ENCODE measurements at regions not wholly inside any gene's neighbourhood (a gene's known extent, or its start where the extent isn't known, plus 50 kb on each side); places are given as distances from the start of the nearest gene placed in this dataset.

DNA sequence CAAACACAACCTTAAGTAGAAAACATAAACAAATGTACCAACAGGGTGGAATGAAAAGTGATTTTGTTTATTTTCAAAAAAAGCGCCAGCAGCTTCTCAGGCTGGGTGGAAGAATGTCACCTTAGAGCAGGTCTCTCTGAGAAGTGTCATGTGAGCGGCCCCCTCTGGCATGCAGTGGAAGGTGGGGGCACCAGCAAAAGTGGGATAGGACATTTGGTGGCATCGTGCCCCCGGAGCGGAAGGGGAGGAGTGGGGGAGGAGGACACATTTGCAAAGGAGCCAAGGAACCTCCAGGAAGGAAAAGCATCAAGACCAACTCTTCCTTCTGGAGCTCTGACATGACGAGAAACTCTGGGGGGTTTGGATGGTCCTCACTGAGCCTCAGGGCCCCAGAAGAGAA is 635.3 kb downstream of the UQCRFS1 start:
- Histone ChIP-seq H2BK120ac (ENCODE audit: low read depth, low read length, poor library complexity, severe bottlenecking) (no peak overlapping the region), H3K9ac (ENCODE audit: extremely low read depth, insufficient read length, low read length) (no peak overlapping the region), H4K8ac (replicated peaks; ENCODE audit: insufficient read length, low read depth, low read length) (no peak overlapping the region), H2BK12ac (ENCODE audit: insufficient read length, low read depth, low read length) (no peak overlapping the region), H3T11ph (ENCODE audit: low read length) (no peak overlapping the region), H2AFZ (ENCODE audit: low read length) (no peak overlapping the region), H3K9me3 (ENCODE audit: control insufficient read depth, low read depth, low read length) (no peaks in the 10 kb centered on the region), H3K23me2 (ENCODE audit: insufficient read length, low read depth, low read length, poor library complexity, severe bottlenecking) (no peaks in the 10 kb centered on the region), H4K20me1 (ENCODE audit: control insufficient read depth, insufficient read depth, insufficient read length) (no peaks in the 10 kb centered on the region), H2BK15ac (ENCODE audit: low read depth, low read length) (no peak overlapping the region), H3K4ac (ENCODE audit: low read depth, low read length) (no peak overlapping the region), H3K4me2 (ENCODE audit: insufficient read depth, insufficient read length, low read length) (no peak overlapping the region), H2BK20ac (ENCODE audit: low read depth, low read length, poor library complexity, severe bottlenecking) (no peak overlapping the region), H3K27me3 (ENCODE audit: insufficient read depth, low read length) (no peaks in the 10 kb centered on the region), H3K27ac (ENCODE audit: insufficient read length, low read depth, low read length) (no peak overlapping the region), H3K23ac (ENCODE audit: insufficient read length, low read depth, low read length) (no peak overlapping the region), H3K79me2 (ENCODE audit: insufficient read depth, low read length) (no peaks in the 10 kb centered on the region), H2BK5ac (ENCODE audit: insufficient read length, low read length) (no peak overlapping the region), H3K56ac (ENCODE audit: insufficient read length, low read depth, low read length) (no peak overlapping the region), H3K14ac (ENCODE audit: insufficient read depth, low read length) (no peak overlapping the region), H3K4me1 (ENCODE audit: insufficient read depth, low read length) (peaks cover 11% of the 10 kb centered on the region; the same call in 1 of the 2 replicates), H3K79me1 (ENCODE audit: insufficient read depth, low read depth, low read length, poor library complexity, severe bottlenecking) (no peaks in the 10 kb centered on the region), H4K5ac (ENCODE audit: insufficient read length, low read depth, low read length) (no peak overlapping the region), H3K18ac (ENCODE audit: insufficient read length, low read depth, low read length) (no peak overlapping the region), H2AK5ac (ENCODE audit: insufficient read length, low read length) (no peak overlapping the region), H4K91ac (ENCODE audit: insufficient read length, low read depth, low read length) (no peak overlapping the region)
- TF ChIP-seq, protein P1, sequence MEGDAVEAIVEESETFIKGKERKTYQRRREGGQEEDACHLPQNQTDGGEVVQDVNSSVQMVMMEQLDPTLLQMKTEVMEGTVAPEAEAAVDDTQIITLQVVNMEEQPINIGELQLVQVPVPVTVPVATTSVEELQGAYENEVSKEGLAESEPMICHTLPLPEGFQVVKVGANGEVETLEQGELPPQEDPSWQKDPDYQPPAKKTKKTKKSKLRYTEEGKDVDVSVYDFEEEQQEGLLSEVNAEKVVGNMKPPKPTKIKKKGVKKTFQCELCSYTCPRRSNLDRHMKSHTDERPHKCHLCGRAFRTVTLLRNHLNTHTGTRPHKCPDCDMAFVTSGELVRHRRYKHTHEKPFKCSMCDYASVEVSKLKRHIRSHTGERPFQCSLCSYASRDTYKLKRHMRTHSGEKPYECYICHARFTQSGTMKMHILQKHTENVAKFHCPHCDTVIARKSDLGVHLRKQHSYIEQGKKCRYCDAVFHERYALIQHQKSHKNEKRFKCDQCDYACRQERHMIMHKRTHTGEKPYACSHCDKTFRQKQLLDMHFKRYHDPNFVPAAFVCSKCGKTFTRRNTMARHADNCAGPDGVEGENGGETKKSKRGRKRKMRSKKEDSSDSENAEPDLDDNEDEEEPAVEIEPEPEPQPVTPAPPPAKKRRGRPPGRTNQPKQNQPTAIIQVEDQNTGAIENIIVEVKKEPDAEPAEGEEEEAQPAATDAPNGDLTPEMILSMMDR (conservative IDR thresholded peaks at IDR 0.05), result no peak
- no peaks in the 10 kb centered on the region; the same call in none of the 2 replicates for H3K27me3 Mint-ChIP-seq (ENCODE audit: low read depth)
- no CpG with 5 or more reads among the region's 6 CpGs for WGBS (ENCODE audit: extremely low coverage, insufficient read length, low lambda C conversion rate)
- H3K27ac Mint-ChIP-seq, result peak overlapping the region in 1 of 3 experiments; percentile 37; a peak in 2 of 7 replicates
- no peak for DNase-seq
- no peak overlapping the region for H3K4me3 Mint-ChIP-seq
- peaks cover 0 to 2% of the 10 kb centered on the region in 2 experiments; a peak in 1 of 5 replicates for H3K9me3 Mint-ChIP-seq
- peaks cover 30 to 36% of the 10 kb centered on the region in 2 experiments for H3K4me1 Mint-ChIP-seq
- H3K36me3 Mint-ChIP-seq (ENCODE audit: insufficient read depth in 1 of 3, low read depth in 3 of 3), result no peaks in the 10 kb centered on the region; a peak in 1 of 7 replicates
